GM06990 (cell line): ENCODE measurements at regions not wholly inside any gene's neighbourhood (a gene's known extent, or its start where the extent isn't known, plus 50 kb on each side); places are given as distances from the start of the nearest gene placed in this dataset.

Experiments
- DNase-seq: peaks from one replicate; pipeline ENCODE4 v3.0.0-alpha.2; 2011; ENCODE audit not compliant: insufficient read length; ENCODE audit errors: extremely low read depth
- H3K27me3 ChIP-seq: replicated peaks from 2 replicates; pipeline ENCODE4 v1.6.0; 2011; ENCODE audit warnings: low read length; ENCODE audit not compliant: control insufficient read depth, insufficient read depth
- H3K36me3 ChIP-seq: 2 replicates; pipeline ENCODE4 v1.5.1; 2011; ENCODE audit warnings: low read length; ENCODE audit not compliant: control insufficient read depth, insufficient read depth
- H3K4me3 ChIP-seq: replicated peaks from 2 replicates; pipeline ENCODE4 v1.5.1; 2011; ENCODE audit warnings: low read depth, mild to moderate bottlenecking, control low read depth, low read length
- TF ChIP-seq, protein P1 (sequence below): IDR thresholded peaks from 2 replicates; pipeline ENCODE4 v1.5.1; 2011; ENCODE audit warnings: low read length, control low read depth, mild to moderate bottlenecking, inconsistent platforms; ENCODE audit not compliant: insufficient read depth, poor library complexity, severe bottlenecking

DNA sequence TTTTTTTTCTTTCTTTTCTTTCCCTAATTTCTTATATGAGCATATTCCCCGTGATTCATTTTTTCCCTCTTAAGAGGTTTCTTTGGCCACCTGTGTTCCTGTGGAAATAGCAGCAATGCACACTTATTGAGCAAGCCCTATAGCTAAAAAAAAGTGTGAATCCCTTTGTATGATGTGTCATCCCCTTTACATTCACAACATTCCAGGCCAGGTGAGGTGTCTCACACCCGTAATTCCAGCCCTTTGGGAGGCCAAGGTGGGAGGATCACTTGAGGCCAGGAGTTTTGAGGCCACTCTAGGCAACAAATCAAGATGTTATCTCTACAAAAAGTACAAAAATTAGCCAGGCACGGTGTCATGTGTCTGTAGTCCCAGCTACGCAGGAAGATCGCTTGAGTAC lies 700.4 kb upstream of the TBX3 start:
- no peak for DNase-seq
- Histone ChIP-seq H3K4me3 (no peak overlapping the region), H3K36me3 (no peaks in the 10 kb centered on the region), H3K27me3 (no peaks in the 10 kb centered on the region)
- TF ChIP-seq, protein P1, sequence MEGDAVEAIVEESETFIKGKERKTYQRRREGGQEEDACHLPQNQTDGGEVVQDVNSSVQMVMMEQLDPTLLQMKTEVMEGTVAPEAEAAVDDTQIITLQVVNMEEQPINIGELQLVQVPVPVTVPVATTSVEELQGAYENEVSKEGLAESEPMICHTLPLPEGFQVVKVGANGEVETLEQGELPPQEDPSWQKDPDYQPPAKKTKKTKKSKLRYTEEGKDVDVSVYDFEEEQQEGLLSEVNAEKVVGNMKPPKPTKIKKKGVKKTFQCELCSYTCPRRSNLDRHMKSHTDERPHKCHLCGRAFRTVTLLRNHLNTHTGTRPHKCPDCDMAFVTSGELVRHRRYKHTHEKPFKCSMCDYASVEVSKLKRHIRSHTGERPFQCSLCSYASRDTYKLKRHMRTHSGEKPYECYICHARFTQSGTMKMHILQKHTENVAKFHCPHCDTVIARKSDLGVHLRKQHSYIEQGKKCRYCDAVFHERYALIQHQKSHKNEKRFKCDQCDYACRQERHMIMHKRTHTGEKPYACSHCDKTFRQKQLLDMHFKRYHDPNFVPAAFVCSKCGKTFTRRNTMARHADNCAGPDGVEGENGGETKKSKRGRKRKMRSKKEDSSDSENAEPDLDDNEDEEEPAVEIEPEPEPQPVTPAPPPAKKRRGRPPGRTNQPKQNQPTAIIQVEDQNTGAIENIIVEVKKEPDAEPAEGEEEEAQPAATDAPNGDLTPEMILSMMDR: no peak

DNA sequence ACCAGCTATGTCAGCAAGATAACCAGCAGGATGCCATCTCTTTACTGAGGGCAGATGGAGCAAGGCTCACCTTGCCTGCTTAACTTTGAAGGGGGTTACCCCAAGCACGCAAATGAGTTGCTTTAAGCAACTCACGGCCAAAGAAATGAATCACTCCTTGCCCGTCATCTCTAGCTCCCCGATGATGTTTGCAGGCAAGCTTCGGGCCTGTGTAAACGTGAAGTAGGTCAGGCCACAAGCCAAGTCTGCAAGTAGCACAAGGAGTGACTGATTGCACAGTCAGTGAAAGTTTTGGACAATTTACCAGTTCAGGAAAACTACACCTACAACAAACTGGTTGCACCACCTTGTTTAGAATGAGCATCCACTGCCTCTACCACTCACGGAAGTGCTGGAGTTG lies 699.7 kb upstream of the TBX3 start:
- no peak for DNase-seq
- TF ChIP-seq, protein P1: no peak
- no peaks in the 10 kb centered on the region for H3K27me3 ChIP-seq
- no peaks in the 10 kb centered on the region for H3K36me3 ChIP-seq
- H3K4me3 ChIP-seq: no peak overlapping the region

DNA sequence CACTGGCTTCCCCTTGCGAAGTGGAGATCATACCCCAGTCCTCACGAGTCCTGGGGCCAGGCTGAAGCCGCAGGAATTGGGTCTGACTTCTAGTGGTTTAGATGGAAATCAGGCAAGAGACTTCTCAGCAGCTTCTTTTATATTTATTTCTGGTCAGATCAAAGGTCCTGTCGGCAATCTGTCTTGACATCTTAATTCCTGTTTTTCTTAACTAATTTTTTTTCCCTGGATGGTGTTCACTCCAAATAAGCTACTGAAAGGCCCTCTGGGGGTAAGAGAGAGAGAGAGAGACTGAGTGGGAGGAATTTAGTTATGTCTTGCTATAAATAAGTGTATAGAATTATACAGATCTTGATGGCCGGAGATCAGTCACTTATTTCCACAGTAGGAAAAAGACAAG lies 698.7 kb upstream of the TBX3 start:
- Histone ChIP-seq H3K4me3 (no peak overlapping the region), H3K27me3 (no peaks in the 10 kb centered on the region), H3K36me3 (no peaks in the 10 kb centered on the region)
- DNase-seq: no peak
- TF ChIP-seq, protein P1: no peak

DNA sequence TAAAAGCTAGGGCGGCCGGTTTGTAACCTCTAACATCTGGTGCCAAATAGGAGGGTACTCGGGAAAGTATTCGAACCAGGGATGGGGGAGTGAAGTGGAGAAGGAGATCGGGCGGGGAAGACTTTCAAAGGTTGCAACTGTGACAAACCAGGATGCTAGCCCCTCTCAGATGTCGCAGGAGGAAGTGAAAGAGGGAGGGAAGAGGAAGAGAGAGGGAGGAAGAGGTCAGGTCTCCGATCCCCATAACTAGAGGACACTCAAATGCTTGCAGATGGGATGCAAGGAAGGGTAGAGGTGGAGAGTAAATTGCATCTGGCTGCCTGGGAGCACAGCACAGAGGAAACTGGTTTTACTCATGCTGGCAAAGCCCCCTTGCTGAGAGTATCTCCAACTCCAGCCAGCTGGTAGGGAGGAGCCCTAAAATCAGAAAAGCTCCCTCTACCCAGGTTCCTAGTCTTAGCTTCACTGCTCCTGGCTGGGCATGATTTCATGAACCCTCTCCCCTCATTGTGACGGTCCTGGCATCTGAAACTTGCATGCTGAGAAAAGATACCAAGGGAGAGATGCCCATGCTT lies 696.7 kb upstream of the TBX3 start:
- DNase-seq: no peak
- Histone ChIP-seq H3K4me3 (no peak overlapping the region), H3K27me3 (no peaks in the 10 kb centered on the region), H3K36me3 (no peaks in the 10 kb centered on the region)
- TF ChIP-seq, protein P1: no peak

DNA sequence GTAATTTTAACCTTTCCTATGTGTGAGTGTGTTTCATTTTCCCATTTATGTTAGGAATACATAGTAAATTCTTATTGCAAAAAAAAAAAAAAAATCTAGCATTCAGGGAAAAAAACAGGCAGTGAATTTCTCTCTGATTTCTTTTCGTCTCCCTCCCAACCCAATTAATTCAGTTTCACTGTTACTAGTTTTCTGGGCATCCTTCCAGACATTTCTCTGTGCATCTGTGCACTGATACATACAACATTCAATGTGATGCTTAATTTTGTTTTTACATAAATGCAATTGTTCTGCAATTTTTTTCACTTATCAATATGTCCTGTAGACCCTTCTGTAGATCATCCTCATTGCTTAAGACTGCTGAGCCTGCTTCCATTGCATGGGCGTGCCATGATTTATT lies 694.3 kb upstream of the TBX3 start:
- TF ChIP-seq, protein P1: no peak
- no peak for DNase-seq
- H3K36me3 ChIP-seq: no peaks in the 10 kb centered on the region
- no peak overlapping the region for H3K4me3 ChIP-seq
- H3K27me3 ChIP-seq: no peaks in the 10 kb centered on the region

DNA sequence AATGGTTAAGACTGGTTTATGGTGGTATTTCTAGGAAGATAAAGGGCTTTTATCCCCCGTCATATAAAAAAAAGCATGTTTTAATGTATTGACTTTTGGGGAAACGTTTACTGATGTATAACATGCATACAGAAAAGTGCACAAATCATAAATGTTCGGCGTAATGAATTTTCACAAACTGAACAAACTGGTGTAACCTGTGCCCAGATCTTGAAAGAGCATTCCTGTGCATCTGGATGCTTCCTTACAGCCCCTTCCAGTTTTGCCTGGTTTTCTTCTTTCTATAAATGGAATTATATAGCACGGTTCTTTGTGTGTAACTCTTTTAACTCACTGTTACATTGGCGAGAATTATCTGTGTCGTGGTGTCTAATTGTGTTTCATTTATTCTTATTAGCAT lies 693.8 kb upstream of the TBX3 start:
- H3K4me3 ChIP-seq: no peak overlapping the region
- no peaks in the 10 kb centered on the region for H3K36me3 ChIP-seq
- H3K27me3 ChIP-seq: no peaks in the 10 kb centered on the region
- TF ChIP-seq, protein P1: no peak
- DNase-seq: no peak
